GM21423 (cell line): ENCODE measurements at regions not wholly inside any gene's neighbourhood (a gene's known extent, or its start where the extent isn't known, plus 50 kb on each side); places are given as distances from the start of the nearest gene placed in this dataset.

Experiments
- ATAC-seq: cut with Tn5 transposase; IDR thresholded peaks from one replicate; pipeline ENCODE4 v1.9.1; 2021; ENCODE audit warnings: mild to moderate bottlenecking, moderate library complexity; ENCODE audit not compliant: unreplicated experiment

GRCh38 chr12:115763376-115763775, 514.1 kb downstream of the MED13L start:
- ATAC-seq = no peak

GRCh38 chr12:115762936-115763335, 514.6 kb downstream of the MED13L start:
- ATAC-seq = no peak

- no peak for ATAC-seq
These were observed 515.7 kb downstream of the MED13L start for GRCh38 chr12:115761784-115762183.

- ATAC-seq = no peak
These were observed 517.3 kb downstream of the MED13L start for GRCh38 chr12:115760231-115760630.

- ATAC-seq = no peak
These were observed 518.4 kb downstream of the MED13L start for GRCh38 chr12:115758877-115759620.

- no peak for ATAC-seq
These were observed 519.3 kb downstream of the MED13L start for GRCh38 chr12:115758183-115758582.

- ATAC-seq = no peak
These were observed 520.7 kb downstream of the MED13L start for GRCh38 chr12:115756804-115757203.

GRCh38 chr12:115756271-115756670, 521.2 kb downstream of the MED13L start:
- ATAC-seq = no peak

GRCh38 chr12:115755725-115756085, 521.8 kb downstream of the MED13L start:
- ATAC-seq = no peak

- no peak for ATAC-seq
These were observed 522.3 kb downstream of the MED13L start for GRCh38 chr12:115755061-115755724.

GRCh38 chr12:115752913-115753726, 524.4 kb downstream of the MED13L start:
- ATAC-seq = no peak

- no peak for ATAC-seq
These were observed 525.3 kb downstream of the MED13L start for GRCh38 chr12:115752156-115752555.

- ATAC-seq = no peak
These were observed 527.2 kb downstream of the MED13L start for GRCh38 chr12:115750340-115750739.

GRCh38 chr12:115749071-115749841, 528.2 kb downstream of the MED13L start:
- ATAC-seq = no peak

- ATAC-seq = no peak
These were observed 536.8 kb downstream of the MED13L start for GRCh38 chr12:115740586-115741155.

GRCh38 chr12:115737895-115738294, 539.6 kb downstream of the MED13L start:
- ATAC-seq = no peak

- ATAC-seq = no peak
These were observed 541.1 kb downstream of the MED13L start for GRCh38 chr12:115736360-115736759.

- no peak for ATAC-seq
These were observed 546.4 kb downstream of the MED13L start for GRCh38 chr12:115730975-115731541.

GRCh38 chr12:115726691-115727090, 550.8 kb downstream of the MED13L start:
- ATAC-seq = no peak

GRCh38 chr12:115722181-115722580, 555.3 kb downstream of the MED13L start:
- no peak for ATAC-seq
